GM19463 (cell line): ENCODE measurements at regions not wholly inside any gene's neighbourhood (a gene's known extent, or its start where the extent isn't known, plus 50 kb on each side); places are given as distances from the start of the nearest gene placed in this dataset.
A peak's percentile ranks its signal among the peaks of the same experiment; 100 is the strongest.
"Not testable (repeated sequence)": the region's sequence is repeated elsewhere in the genome, so short reads cannot be mapped to it uniquely, and the experiment has no call there.

Source experiments
- ATAC-seq: cut with Tn5 transposase; IDR thresholded peaks from one replicate; pipeline ENCODE4 v1.9.1; 2021; ENCODE audit warnings: mild to moderate bottlenecking, moderate library complexity; ENCODE audit not compliant: unreplicated experiment

DNA sequence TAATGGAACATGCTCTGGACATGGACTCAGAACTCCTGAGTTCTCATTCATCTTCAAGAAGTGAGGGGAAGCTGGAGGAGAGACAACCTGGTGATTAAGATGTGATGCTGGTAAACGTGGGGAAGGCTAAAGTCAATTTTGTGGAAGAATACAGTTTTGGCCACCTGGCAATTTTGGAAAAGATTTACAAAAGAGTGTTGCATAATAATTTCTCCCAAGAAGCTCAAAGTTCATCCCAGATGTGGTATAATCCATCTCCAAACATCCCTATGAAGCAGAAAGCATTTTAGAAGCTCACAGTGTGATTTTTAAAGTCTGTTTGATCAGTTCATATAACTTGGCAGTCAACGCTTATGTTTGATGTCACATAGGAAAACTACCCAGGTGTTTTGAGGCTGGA, 208.7 kb downstream of the LMX1A start:
- no peak for ATAC-seq

GRCh38 chr1:165144757-165145397, 211.6 kb downstream of the LMX1A start:
- no peak for ATAC-seq

GRCh38 chr1:165143437-165144065, 213.0 kb downstream of the LMX1A start:
- ATAC-seq = no peak

DNA sequence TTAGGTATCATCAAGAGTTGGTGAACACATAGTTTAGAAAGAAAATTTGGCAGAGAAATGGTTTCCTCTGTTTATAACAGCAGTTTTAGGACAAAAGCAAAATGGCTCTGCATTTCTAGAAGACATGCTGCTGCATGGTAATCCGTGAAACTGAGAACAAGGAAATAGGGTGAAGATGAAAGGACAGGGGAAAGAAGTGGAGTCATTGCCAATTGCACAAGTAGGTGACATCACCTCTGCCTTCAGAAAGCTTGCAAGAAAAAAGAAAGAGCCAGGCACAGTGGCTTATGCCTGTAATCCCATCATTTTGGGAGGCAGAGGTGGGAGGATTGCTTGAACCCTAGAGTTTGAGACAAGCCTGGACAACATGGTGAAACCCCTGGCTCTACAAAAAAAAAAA, 217.6 kb downstream of the LMX1A start:
- ATAC-seq = no peak

DNA sequence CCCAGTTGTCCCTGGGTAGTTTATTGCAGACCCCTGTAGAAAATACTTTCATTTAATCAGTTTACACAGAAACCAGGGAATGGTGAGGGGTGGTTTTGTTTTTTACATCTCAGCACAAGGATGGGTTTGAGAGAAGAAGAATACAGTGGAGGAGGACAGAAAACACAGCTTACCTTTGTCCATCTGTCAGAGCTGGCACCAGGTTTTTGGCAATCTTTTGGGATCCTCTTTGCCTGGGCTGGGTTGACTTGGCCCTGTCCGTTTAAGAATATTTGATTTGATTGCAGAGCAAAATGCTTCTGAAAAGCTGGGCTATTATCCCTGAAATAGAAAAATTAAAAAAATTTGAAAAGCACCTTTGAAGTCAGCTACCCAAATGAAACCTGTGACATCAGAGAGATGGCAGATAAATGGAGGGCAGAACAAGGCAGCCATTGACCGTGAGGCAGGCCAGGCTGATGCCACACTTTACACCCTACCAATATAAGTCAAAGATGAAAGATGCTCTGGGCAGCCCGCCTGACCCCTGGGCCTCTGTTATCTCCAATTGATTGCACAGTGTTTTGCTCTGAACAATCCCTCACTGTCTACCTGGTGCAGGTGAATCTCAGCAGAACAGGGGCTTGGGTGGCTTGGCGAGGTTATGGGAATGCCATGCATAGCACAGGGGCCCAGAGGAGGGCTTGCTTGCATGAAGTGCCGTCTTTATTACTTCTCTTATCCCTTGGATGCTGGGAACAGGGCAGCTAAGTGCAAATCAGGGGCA, 218.8 kb downstream of the LMX1A start:
- no peak for ATAC-seq

- no peak for ATAC-seq
Observed at GRCh38 chr1:165134431-165134830, 222.1 kb downstream of the LMX1A start.

GRCh38 chr1:165129568-165130164, 226.8 kb downstream of the LMX1A start:
- ATAC-seq = peak; percentile 81

DNA sequence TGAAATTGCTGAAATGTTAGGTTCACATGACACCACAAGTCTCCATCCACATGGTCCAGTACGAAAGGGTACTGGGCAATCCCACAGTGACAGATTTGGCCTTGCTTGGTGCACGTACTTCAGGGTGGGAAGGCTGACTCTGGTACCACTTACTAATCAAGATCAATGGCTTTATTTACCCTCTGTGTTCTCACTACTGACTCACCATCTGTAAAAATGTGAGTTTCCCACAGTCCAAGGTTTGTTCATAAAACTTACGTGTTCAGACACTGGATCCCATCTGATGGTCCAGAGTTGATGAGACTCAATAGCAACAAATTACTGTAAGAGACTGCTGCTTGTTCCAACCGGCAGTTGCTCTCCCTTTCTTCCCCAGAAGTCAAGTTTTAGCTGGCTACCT, 231.7 kb downstream of the LMX1A start:
- ATAC-seq = no peak

DNA sequence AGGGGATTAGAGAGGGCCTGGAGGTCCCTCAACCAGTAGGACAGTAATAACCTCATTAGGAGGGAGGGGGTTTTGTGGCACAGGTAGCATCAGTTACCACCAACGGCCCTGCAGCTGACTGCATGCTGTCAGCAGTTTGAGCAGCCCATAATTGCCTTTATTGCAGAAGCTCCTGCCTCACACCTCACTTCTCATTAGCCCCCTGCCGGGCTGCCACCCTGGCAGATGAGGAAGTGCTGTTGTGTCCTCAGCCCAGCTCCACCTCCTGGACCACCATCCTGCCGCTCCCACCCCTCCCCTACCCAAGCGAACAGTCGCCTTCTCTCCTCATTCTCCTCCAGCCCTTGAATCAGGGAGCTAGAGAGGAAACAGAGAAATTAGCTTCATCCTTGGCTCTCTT, 237.4 kb downstream of the LMX1A start:
- ATAC-seq = no peak

- no peak for ATAC-seq
Observed at GRCh38 chr1:165117482-165117881, 239.0 kb downstream of the LMX1A start.

- no peak for ATAC-seq
Observed at GRCh38 chr1:165116732-165117131, 239.8 kb downstream of the LMX1A start.

DNA sequence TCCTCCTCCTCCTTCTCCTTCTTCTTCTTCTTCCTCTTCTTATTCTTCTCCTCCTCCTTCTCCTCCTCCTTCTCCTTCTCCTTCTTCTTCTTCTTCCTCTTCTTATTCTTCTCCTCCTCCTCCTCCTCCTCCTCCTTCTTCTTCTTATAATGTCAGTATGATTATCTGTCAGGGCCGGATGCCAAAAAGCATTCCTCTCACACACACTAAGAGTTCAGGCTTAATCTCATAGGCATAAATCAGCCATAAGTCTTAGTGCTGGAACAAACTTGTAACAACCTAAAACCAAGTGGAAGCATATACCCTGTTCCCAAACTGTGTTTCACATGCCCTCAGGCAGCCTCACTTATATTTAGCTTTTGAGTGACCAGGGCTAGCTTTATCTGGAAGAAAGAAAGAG, 240.3 kb downstream of the LMX1A start:
- ATAC-seq = no peak

DNA sequence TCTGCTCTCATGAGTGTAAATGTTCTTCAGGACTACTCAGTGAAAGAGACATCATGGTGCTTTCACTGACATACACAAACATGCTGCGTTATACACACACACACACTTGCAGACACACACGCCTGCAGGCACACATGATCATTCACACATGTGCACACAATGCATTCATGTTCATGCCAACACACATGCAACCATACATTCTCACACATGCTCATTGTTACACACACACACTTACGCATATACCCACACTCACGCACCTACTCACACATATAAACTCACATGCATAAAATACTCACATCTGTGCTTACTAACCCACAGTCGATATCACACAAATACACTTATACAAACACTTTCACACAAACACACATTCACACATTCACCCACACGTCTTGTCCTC, 241.6 kb downstream of the LMX1A start:
- ATAC-seq = no peak

DNA sequence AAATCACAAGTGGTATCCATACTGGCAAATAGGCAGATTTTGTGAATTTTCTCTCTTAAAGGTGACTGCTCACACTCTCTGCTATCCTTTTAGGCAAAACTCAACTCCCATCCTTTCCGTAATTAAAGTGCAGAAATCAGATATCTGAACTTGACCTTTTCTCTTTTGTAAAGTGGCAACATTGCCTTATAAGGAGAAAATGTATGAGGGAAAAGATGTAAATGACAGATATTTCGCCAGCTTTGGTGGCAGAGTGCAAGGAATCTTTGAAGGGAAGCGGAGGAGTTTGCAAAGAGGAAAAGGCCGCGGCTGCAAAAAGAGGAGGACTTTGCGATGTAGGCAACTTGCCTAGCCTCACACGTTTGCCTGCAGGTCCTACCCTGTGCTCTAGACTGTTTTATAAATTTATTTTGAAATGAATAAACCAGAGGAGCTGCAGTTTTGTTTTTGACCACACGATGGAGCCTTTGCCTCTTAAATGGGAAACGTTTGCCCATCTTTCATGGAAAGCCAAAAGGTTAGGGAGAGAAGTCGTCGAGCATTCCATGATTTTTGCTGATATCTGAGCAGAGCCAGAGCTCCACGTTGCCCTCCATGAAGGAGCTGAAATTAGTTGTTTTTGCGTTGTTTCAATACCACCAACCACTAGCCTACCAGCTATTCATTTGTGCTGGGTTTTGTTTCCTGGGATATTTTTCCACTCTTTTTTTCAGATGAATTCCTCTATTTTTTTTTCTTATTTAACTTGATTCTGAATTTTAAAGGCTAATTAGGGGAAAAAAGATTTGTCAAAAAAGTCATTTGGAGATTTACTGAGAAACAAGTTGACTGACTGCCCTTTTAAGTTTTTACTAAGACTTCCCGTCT, 242.3 kb downstream of the LMX1A start:
- ATAC-seq = no peak

- ATAC-seq = no peak
Observed at GRCh38 chr1:165112260-165112659, 244.3 kb downstream of the LMX1A start.

- ATAC-seq = no peak
Observed at GRCh38 chr1:165109013-165109412, 247.5 kb downstream of the LMX1A start.

GRCh38 chr1:165092542-165093162, 263.9 kb downstream of the LMX1A start:
- not testable (repeated sequence) for ATAC-seq

DNA sequence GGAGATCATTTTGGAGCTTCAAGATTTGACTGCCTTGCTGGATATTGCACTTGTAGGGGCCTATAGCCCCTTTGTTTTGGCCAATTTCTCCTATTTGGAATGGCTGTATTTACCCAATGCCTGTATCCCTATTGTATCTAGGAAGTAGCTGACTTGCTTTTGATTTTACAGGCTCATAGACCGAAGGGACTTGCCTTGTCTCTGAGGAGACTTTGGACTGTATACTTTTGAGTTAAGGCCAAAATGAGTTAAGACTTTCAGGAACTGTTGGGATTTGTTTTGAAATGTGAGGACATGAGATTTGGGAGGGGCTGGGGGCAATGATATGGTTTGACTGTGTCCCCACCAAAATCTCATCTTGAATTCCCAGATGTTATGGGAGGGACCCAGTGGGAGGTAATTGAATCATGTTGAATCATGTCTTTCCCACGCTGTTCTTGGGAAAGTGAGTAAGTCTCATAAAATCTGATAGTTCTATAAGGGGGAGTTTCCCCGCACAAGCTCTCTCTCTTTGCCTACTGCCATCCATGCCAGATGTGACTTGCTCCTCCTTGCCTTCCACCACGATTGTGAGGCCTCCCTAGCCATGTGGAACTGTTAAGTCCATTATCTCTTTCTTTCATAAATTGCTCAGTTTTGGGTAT, 276.1 kb downstream of the LMX1A start:
- no peak for ATAC-seq

- ATAC-seq = no peak
Observed at GRCh38 chr1:165078391-165078790, 278.1 kb downstream of the LMX1A start.
